Chondrocyte (in vitro differentiated cells): ENCODE measurements at regions not wholly inside any gene's neighbourhood (a gene's known extent, or its start where the extent isn't known, plus 50 kb on each side); places are given as distances from the start of the nearest gene placed in this dataset.

Experiments
- DNase-seq: peaks from one replicate; pipeline ENCODE4 v3.0.0; 2021; ENCODE audit warnings: mixed read lengths, low spot score
- H3K27ac Mint-ChIP-seq: one replicate; pipeline ENCODE4 v1.8.0; 2021; ENCODE audit warnings: mild to moderate bottlenecking, moderate library complexity, mixed read lengths; ENCODE audit not compliant: unreplicated experiment
- H3K27me3 Mint-ChIP-seq: 2 replicates; pipeline ENCODE4 v1.8.0; 2021; ENCODE audit warnings: low read depth, mixed read lengths
- H3K36me3 Mint-ChIP-seq: 2 replicates; pipeline ENCODE4 v1.8.0; 2021; ENCODE audit warnings: low read depth, mixed read lengths
- H3K4me1 Mint-ChIP-seq: 2 replicates; pipeline ENCODE4 v1.8.0; 2021; ENCODE audit warnings: low read depth, mild to moderate bottlenecking, mixed read lengths
- H3K4me3 Mint-ChIP-seq: one replicate; pipeline ENCODE4 v1.8.0; 2021; ENCODE audit warnings: mild to moderate bottlenecking, moderate library complexity, mixed read lengths; ENCODE audit not compliant: unreplicated experiment
- H3K9me3 Mint-ChIP-seq: 2 replicates; pipeline ENCODE4 v1.8.0; 2021; ENCODE audit warnings: low read depth, mixed read lengths
- CTCF ChIP-seq: fragments of 200-600 bp; sonication (generic); IDR thresholded peaks from 2 replicates; pipeline ENCODE4 v1.5.0; 2021; ENCODE audit warnings: antibody characterized with exemption, mild to moderate bottlenecking, moderate library complexity

GRCh38 chr10:131464789-131465188, 153.3 kb upstream of the TCERG1L start:
- no peak overlapping the region for H3K27ac Mint-ChIP-seq
- H3K27me3 Mint-ChIP-seq = peaks cover 2% of the 10 kb centered on the region
- H3K4me3 Mint-ChIP-seq = no peak overlapping the region
- H3K4me1 Mint-ChIP-seq = no peaks in the 10 kb centered on the region
- no peak for TF ChIP-seq CTCF
- peaks cover 24% of the 10 kb centered on the region for H3K9me3 Mint-ChIP-seq
- DNase-seq = peak; percentile 42
- no peaks in the 10 kb centered on the region for H3K36me3 Mint-ChIP-seq

- Mint-ChIP-seq H3K36me3 (no peaks in the 10 kb centered on the region), H3K4me1 (no peaks in the 10 kb centered on the region), H3K9me3 (peaks cover 24% of the 10 kb centered on the region), H3K4me3 (no peak overlapping the region), H3K27ac (no peak overlapping the region), H3K27me3 (no peaks in the 10 kb centered on the region)
- DNase-seq = no peak
- no peak for TF ChIP-seq CTCF
These were observed 158.0 kb upstream of the TCERG1L start for GRCh38 chr10:131469551-131469950.

GRCh38 chr10:131473645-131474044, 162.1 kb upstream of the TCERG1L start:
- no peak overlapping the region for H3K27ac Mint-ChIP-seq

GRCh38 chr10:131474416-131474815, 162.9 kb upstream of the TCERG1L start:
- Mint-ChIP-seq H3K27ac (no peak overlapping the region), H3K4me3 (no peak overlapping the region), H3K27me3 (no peaks in the 10 kb centered on the region), H3K36me3 (no peaks in the 10 kb centered on the region), H3K4me1 (no peaks in the 10 kb centered on the region), H3K9me3 (peaks cover 6% of the 10 kb centered on the region)
- TF ChIP-seq CTCF = no peak
- DNase-seq = no peak

More at GRCh38 chr10:131473645-131474044, 162.1 kb upstream of the TCERG1L start:
- Mint-ChIP-seq H3K27me3 (no peaks in the 10 kb centered on the region), H3K36me3 (no peaks in the 10 kb centered on the region), H3K9me3 (peaks cover 10% of the 10 kb centered on the region), H3K4me3 (no peak overlapping the region), H3K4me1 (no peaks in the 10 kb centered on the region)
- no peak for DNase-seq
- no peak for TF ChIP-seq CTCF

GRCh38 chr10:131475043-131475442, 163.5 kb upstream of the TCERG1L start:
- no peak for TF ChIP-seq CTCF
- no peak overlapping the region for H3K27ac Mint-ChIP-seq
- peaks cover 6% of the 10 kb centered on the region for H3K9me3 Mint-ChIP-seq
- H3K27me3 Mint-ChIP-seq = no peaks in the 10 kb centered on the region
- H3K36me3 Mint-ChIP-seq = no peaks in the 10 kb centered on the region
- no peak overlapping the region for H3K4me3 Mint-ChIP-seq
- no peak for DNase-seq
- H3K4me1 Mint-ChIP-seq = no peaks in the 10 kb centered on the region
